H9 (cell line): ENCODE measurements at regions not wholly inside any gene's neighbourhood (a gene's known extent, or its start where the extent isn't known, plus 50 kb on each side); places are given as distances from the start of the nearest gene placed in this dataset.

Experiments
- DNase-seq: peaks from one replicate; pipeline ENCODE4 v3.0.0-alpha.2; 2017
- H2AFZ ChIP-seq: one replicate; pipeline ENCODE4 v1.6.1; 2013; ENCODE audit warnings: mild to moderate bottlenecking, low read length, control low read depth, moderate library complexity
- H2AK5ac ChIP-seq: 2 replicates; pipeline ENCODE4 v1.6.1; 2013; ENCODE audit warnings: low read length, control low read depth, mixed read lengths; ENCODE audit not compliant: insufficient read length
- H2BK120ac ChIP-seq: one replicate; pipeline ENCODE4 v1.6.1; 2013; ENCODE audit warnings: low read depth, mild to moderate bottlenecking, low read length, control low read depth, inconsistent platforms; ENCODE audit not compliant: poor library complexity, severe bottlenecking
- H2BK12ac ChIP-seq: 2 replicates; pipeline ENCODE4 v1.6.1; 2013; ENCODE audit warnings: low read length, control low read depth, mixed read lengths, low read depth; ENCODE audit not compliant: insufficient read length
- H2BK15ac ChIP-seq: 2 replicates; pipeline ENCODE4 v1.6.1; 2013; ENCODE audit warnings: low read depth, low read length, control low read depth
- H2BK20ac ChIP-seq: one replicate; pipeline ENCODE4 v1.6.1; 2013; ENCODE audit warnings: low read depth, mild to moderate bottlenecking, low read length, control low read depth, inconsistent platforms; ENCODE audit not compliant: poor library complexity, severe bottlenecking
- H2BK5ac ChIP-seq: 2 replicates; pipeline ENCODE4 v1.6.1; 2013; ENCODE audit warnings: low read length, control low read depth, mixed read lengths; ENCODE audit not compliant: insufficient read length
- H3K14ac ChIP-seq: 2 replicates; pipeline ENCODE4 v1.6.1; 2013; ENCODE audit warnings: low read length, control low read depth; ENCODE audit not compliant: insufficient read depth
- H3K18ac ChIP-seq: 2 replicates; pipeline ENCODE4 v1.6.1; 2013; ENCODE audit warnings: low read depth, mild to moderate bottlenecking, mixed read lengths, low read length, control low read depth; ENCODE audit not compliant: insufficient read length
- H3K23ac ChIP-seq: 2 replicates; pipeline ENCODE4 v1.6.1; 2013; ENCODE audit warnings: low read length, control low read depth, mixed read lengths, low read depth; ENCODE audit not compliant: insufficient read length
- H3K23me2 ChIP-seq: 2 replicates; pipeline ENCODE4 v1.6.1; 2013; ENCODE audit warnings: low read depth, mild to moderate bottlenecking, mixed read lengths, low read length, control low read depth; ENCODE audit not compliant: insufficient read length, poor library complexity, severe bottlenecking
- H3K27ac ChIP-seq: 2 replicates; pipeline ENCODE4 v1.5.1; 2013; ENCODE audit warnings: low read length, control low read depth, mixed read lengths, low read depth; ENCODE audit not compliant: insufficient read length
- H3K27me3 ChIP-seq: 2 replicates; pipeline ENCODE4 v1.6.1; 2013; ENCODE audit warnings: low read length, control low read depth, inconsistent platforms; ENCODE audit not compliant: insufficient read depth
- H3K4ac ChIP-seq: 2 replicates; pipeline ENCODE4 v1.6.1; 2013; ENCODE audit warnings: low read depth, mild to moderate bottlenecking, control low read depth, inconsistent platforms, low read length, moderate library complexity
- H3K4me1 ChIP-seq: 2 replicates; pipeline ENCODE4 v1.6.1; 2013; ENCODE audit warnings: low read length, control low read depth, inconsistent platforms; ENCODE audit not compliant: insufficient read depth
- H3K4me2 ChIP-seq: 2 replicates; pipeline ENCODE4 v1.6.1; 2013; ENCODE audit warnings: low read length, control low read depth, mixed read lengths; ENCODE audit not compliant: insufficient read length, insufficient read depth
- H3K56ac ChIP-seq: 2 replicates; pipeline ENCODE4 v1.6.1; 2013; ENCODE audit warnings: low read depth, mild to moderate bottlenecking, mixed read lengths, low read length, control low read depth; ENCODE audit not compliant: insufficient read length
- H3K79me1 ChIP-seq: 2 replicates; pipeline ENCODE4 v1.6.1; 2013; ENCODE audit warnings: low read depth, mild to moderate bottlenecking, moderate library complexity, low read length, control low read depth, inconsistent platforms; ENCODE audit not compliant: insufficient read depth, poor library complexity, severe bottlenecking
- H3K79me2 ChIP-seq: 2 replicates; pipeline ENCODE4 v1.6.1; 2013; ENCODE audit warnings: low read length, control low read depth, inconsistent platforms; ENCODE audit not compliant: insufficient read depth
- H3K9ac ChIP-seq: 2 replicates; pipeline ENCODE4 v1.6.1; 2013; ENCODE audit warnings: low read length, control low read depth, mixed read lengths; ENCODE audit not compliant: insufficient read length; ENCODE audit errors: extremely low read depth
- H3K9me3 ChIP-seq: one replicate; pipeline ENCODE4 v1.6.1; 2013; ENCODE audit warnings: low read depth, low read length, inconsistent platforms; ENCODE audit not compliant: control insufficient read depth
- H3T11ph ChIP-seq: one replicate; pipeline ENCODE4 v1.6.1; 2013; ENCODE audit warnings: mild to moderate bottlenecking, low read length, control low read depth, inconsistent platforms
- H4K20me1 ChIP-seq: one replicate; pipeline ENCODE4 v1.6.1; 2013; ENCODE audit not compliant: control insufficient read depth, insufficient read length, insufficient read depth
- H4K5ac ChIP-seq: 2 replicates; pipeline ENCODE4 v1.6.1; 2013; ENCODE audit warnings: low read depth, mild to moderate bottlenecking, mixed read lengths, low read length, control low read depth; ENCODE audit not compliant: insufficient read length
- H4K8ac ChIP-seq: replicated peaks from 2 replicates; pipeline ENCODE4 v1.6.1; 2013; ENCODE audit warnings: low read length, control low read depth, mixed read lengths, low read depth; ENCODE audit not compliant: insufficient read length
- H4K91ac ChIP-seq: 2 replicates; pipeline ENCODE4 v1.6.1; 2013; ENCODE audit warnings: low read depth, mild to moderate bottlenecking, moderate library complexity, mixed read lengths, low read length, control low read depth; ENCODE audit not compliant: insufficient read length
- H3K27ac Mint-ChIP-seq, 3 experiments: 2 replicates in 2 of 3; 3 replicates in 1 of 3; pipeline ENCODE4 v1.8.0; 2020 to 2021; ENCODE audit warnings: mixed read lengths in 3 of 3, mild to moderate bottlenecking in 1 of 3, moderate library complexity in 1 of 3
- H3K27me3 Mint-ChIP-seq: 2 replicates; pipeline ENCODE4 v1.8.0; 2021; ENCODE audit warnings: low read depth, mild to moderate bottlenecking, moderate library complexity, mixed read lengths
- H3K36me3 Mint-ChIP-seq, 3 experiments: 2 replicates in 2 of 3; 3 replicates in 1 of 3; pipeline ENCODE4 v1.8.0; 2020 to 2021; ENCODE audit warnings: low read depth in 3 of 3, mixed read lengths in 3 of 3; ENCODE audit not compliant: insufficient read depth in 1 of 3
- H3K4me1 Mint-ChIP-seq, 2 experiments: 2 replicates each; pipeline ENCODE4 v1.8.0; 2020; ENCODE audit warnings: mixed read lengths in 2 of 2
- H3K4me3 Mint-ChIP-seq, 2 experiments: 2 replicates in 1 of 2; 3 replicates in 1 of 2; pipeline ENCODE4 v1.8.0; 2020 to 2021; ENCODE audit warnings: mild to moderate bottlenecking in 2 of 2, mixed read lengths in 2 of 2, moderate library complexity in 1 of 2
- H3K9me3 Mint-ChIP-seq, 2 experiments: 2 replicates in 1 of 2; 3 replicates in 1 of 2; pipeline ENCODE4 v1.8.0; 2020; ENCODE audit warnings: mild to moderate bottlenecking in 2 of 2, mixed read lengths in 2 of 2, moderate library complexity in 1 of 2
- WGBS: extraction: QIAGEN DNeasy Blood & Tissue Kit; methylation state at CpG from one replicate; pipeline ENCODE4 v1.1.7; 2013; ENCODE audit warnings: missing lambda C conversion rate, low lambda C conversion rate, mixed read lengths; ENCODE audit not compliant: insufficient read length; ENCODE audit errors: extremely low coverage; 5-methylcytosine and 5-hydroxymethylcytosine counted together
- TF ChIP-seq, protein P1 (sequence below): fragments of 200-600 bp; sonication (generic); conservative IDR thresholded peaks from 3 replicates; pipeline ENCODE4 v1.8.0; 2021; ENCODE audit warnings: antibody characterized with exemption, mild to moderate bottlenecking

DNA sequence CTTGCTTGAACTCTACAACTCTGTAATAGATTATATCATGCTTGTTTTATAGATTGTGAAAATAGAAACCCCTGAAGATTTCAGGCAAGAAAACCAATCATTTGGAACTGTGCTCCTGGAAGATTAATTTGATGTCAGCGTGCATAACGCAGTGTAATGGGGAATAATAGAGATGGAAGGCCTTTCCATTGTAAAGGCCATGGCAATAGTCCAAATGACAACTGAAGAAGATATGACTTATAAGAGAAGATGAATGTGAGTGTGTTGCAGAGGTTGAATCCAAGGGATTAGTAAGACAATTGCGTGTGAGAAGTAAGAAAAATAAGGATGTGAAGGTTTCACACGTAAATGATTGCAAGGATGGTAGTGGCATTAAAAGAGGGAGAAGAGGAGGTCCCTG, 285.0 kb downstream of the DUSP10 start:
- Mint-ChIP-seq H3K27ac (no peak overlapping the region), H3K9me3 (peaks cover 0 to 3% of the 10 kb centered on the region in 2 experiments; a peak in 2 of 5 replicates), H3K36me3 (no peaks in the 10 kb centered on the region; a peak in 1 of 7 replicates), H3K4me3 (no peak overlapping the region), H3K27me3 (no peaks in the 10 kb centered on the region), H3K4me1 (peaks cover 4% of the 10 kb centered on the region in 2 experiments; a peak in 3 of 4 replicates)
- H3K79me1 ChIP-seq, result no peaks in the 10 kb centered on the region
- H3K18ac ChIP-seq, result no peak overlapping the region
- no peak overlapping the region for H3K9ac ChIP-seq
- WGBS, result 100% methylated on average over 2 of the region's 4 CpGs
- H4K8ac ChIP-seq, result no peak overlapping the region
- H3K9me3 ChIP-seq, result no peaks in the 10 kb centered on the region
- no peak overlapping the region for H3K4ac ChIP-seq
- no peak overlapping the region for H3K56ac ChIP-seq
- H2AK5ac ChIP-seq, result no peak overlapping the region
- H3K23ac ChIP-seq, result no peak overlapping the region
- no peak overlapping the region for H2BK20ac ChIP-seq
- H3K23me2 ChIP-seq, result no peaks in the 10 kb centered on the region
- no peak overlapping the region for H4K91ac ChIP-seq
- no peak for DNase-seq
- no peak overlapping the region for H2BK5ac ChIP-seq
- H2BK12ac ChIP-seq, result no peak overlapping the region
- H3K4me2 ChIP-seq, result no peak overlapping the region
- no peak overlapping the region for H3K27ac ChIP-seq
- H2BK120ac ChIP-seq, result no peak overlapping the region
- no peaks in the 10 kb centered on the region for H3K27me3 ChIP-seq
- H3K14ac ChIP-seq, result no peak overlapping the region
- no peaks in the 10 kb centered on the region for H4K20me1 ChIP-seq
- H4K5ac ChIP-seq, result no peak overlapping the region
- no peak overlapping the region for H3T11ph ChIP-seq
- no peak overlapping the region for H2AFZ ChIP-seq
- no peaks in the 10 kb centered on the region for H3K79me2 ChIP-seq
- H3K4me1 ChIP-seq, result no peaks in the 10 kb centered on the region
- H2BK15ac ChIP-seq, result no peak overlapping the region
- TF ChIP-seq, protein P1, sequence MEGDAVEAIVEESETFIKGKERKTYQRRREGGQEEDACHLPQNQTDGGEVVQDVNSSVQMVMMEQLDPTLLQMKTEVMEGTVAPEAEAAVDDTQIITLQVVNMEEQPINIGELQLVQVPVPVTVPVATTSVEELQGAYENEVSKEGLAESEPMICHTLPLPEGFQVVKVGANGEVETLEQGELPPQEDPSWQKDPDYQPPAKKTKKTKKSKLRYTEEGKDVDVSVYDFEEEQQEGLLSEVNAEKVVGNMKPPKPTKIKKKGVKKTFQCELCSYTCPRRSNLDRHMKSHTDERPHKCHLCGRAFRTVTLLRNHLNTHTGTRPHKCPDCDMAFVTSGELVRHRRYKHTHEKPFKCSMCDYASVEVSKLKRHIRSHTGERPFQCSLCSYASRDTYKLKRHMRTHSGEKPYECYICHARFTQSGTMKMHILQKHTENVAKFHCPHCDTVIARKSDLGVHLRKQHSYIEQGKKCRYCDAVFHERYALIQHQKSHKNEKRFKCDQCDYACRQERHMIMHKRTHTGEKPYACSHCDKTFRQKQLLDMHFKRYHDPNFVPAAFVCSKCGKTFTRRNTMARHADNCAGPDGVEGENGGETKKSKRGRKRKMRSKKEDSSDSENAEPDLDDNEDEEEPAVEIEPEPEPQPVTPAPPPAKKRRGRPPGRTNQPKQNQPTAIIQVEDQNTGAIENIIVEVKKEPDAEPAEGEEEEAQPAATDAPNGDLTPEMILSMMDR, result no peak
